HG03095 (cell line): ENCODE measurements at regions not wholly inside any gene's neighbourhood (a gene's known extent, or its start where the extent isn't known, plus 50 kb on each side); places are given as distances from the start of the nearest gene placed in this dataset.

Experiments used
- ATAC-seq: cut with Tn5 transposase; IDR thresholded peaks from one replicate; pipeline ENCODE4 v1.9.1; 2021; ENCODE audit warnings: moderate library complexity; ENCODE audit not compliant: unreplicated experiment

- ATAC-seq, result no peak
Measured at GRCh38 chr6:51365566-51365965, 546.9 kb downstream of the TFAP2B start.

GRCh38 chr6:51369485-51369884 lies 550.8 kb downstream of the TFAP2B start:
- ATAC-seq, result no peak

- ATAC-seq, result no peak
Measured at GRCh38 chr6:51382847-51383246, 564.2 kb downstream of the TFAP2B start.

GRCh38 chr6:51384736-51385135 lies 566.1 kb downstream of the TFAP2B start:
- no peak for ATAC-seq

GRCh38 chr6:51386347-51386836 lies 567.7 kb downstream of the TFAP2B start:
- ATAC-seq, result no peak

GRCh38 chr6:51387907-51388306 lies 569.2 kb downstream of the TFAP2B start:
- no peak for ATAC-seq

GRCh38 chr6:51394061-51394460 lies 575.4 kb downstream of the TFAP2B start:
- no peak for ATAC-seq

GRCh38 chr6:51396583-51396982 lies 577.9 kb downstream of the TFAP2B start:
- no peak for ATAC-seq

GRCh38 chr6:51398064-51398705 lies 579.5 kb downstream of the TFAP2B start:
- ATAC-seq, result peak; percentile 51

GRCh38 chr6:51398793-51399192 lies 580.1 kb downstream of the TFAP2B start:
- ATAC-seq, result peak; percentile 26

- no peak for ATAC-seq
Measured at GRCh38 chr6:51410453-51410852, 591.8 kb downstream of the TFAP2B start.

- no peak for ATAC-seq
Measured at GRCh38 chr6:51411496-51412125, 592.9 kb downstream of the TFAP2B start.

- no peak for ATAC-seq
Measured at GRCh38 chr6:51414361-51414760, 595.7 kb downstream of the TFAP2B start.

- ATAC-seq, result no peak
Measured at GRCh38 chr6:51415501-51415900, 596.8 kb downstream of the TFAP2B start.

- no peak for ATAC-seq
Measured at GRCh38 chr6:51429017-51429712, 610.5 kb downstream of the TFAP2B start.

- no peak for ATAC-seq
Measured at GRCh38 chr6:51430589-51430988, 611.9 kb downstream of the TFAP2B start.

GRCh38 chr6:51432481-51432880 lies 613.8 kb downstream of the TFAP2B start:
- no peak for ATAC-seq

- ATAC-seq, result no peak
Measured at GRCh38 chr6:51450248-51450957, 631.7 kb downstream of the TFAP2B start.

GRCh38 chr6:51450958-51451357 lies 632.3 kb downstream of the TFAP2B start:
- no peak for ATAC-seq

GRCh38 chr6:51456282-51456681 lies 631.1 kb downstream of the PKHD1 start:
- no peak for ATAC-seq

- peak; percentile 96 for ATAC-seq
Measured at GRCh38 chr6:51459958-51460357, 627.5 kb downstream of the PKHD1 start.
